Cardiac muscle cell (in vitro differentiated cells and primary cell): ENCODE measurements at regions not wholly inside any gene's neighbourhood (a gene's known extent, or its start where the extent isn't known, plus 50 kb on each side); places are given as distances from the start of the nearest gene placed in this dataset.
A peak's percentile ranks its signal among the peaks of the same experiment; 100 is the strongest.

ENCODE experiments used
- DNase-seq, 2 donors: peaks; one replicate each; pipeline versions ENCODE4 v3.0.0 to v3.0.0-alpha.2; 2010 to 2017; ENCODE audit warnings: low read depth in 1 of 2, low spot score in 1 of 2
- H3K27ac ChIP-seq: fragments of 200-600 bp; sonication (generic); 2 replicates; pipeline ENCODE4 v1.5.1; 2016
- H3K27me3 ChIP-seq: fragments of 200-600 bp; sonication (generic); 2 replicates; pipeline ENCODE4 v1.6.0; 2016; ENCODE audit warnings: control low read depth
- H3K36me3 ChIP-seq: fragments of 200-600 bp; sonication (generic); 2 replicates; pipeline ENCODE4 v1.5.1; 2016; ENCODE audit warnings: control low read depth
- H3K4me1 ChIP-seq: fragments of 200-600 bp; sonication (generic); 2 replicates; pipeline ENCODE4 v1.8.1; 2017; ENCODE audit warnings: low read depth, mild to moderate bottlenecking, mixed run types
- H3K4me3 ChIP-seq: fragments of 200-600 bp; sonication (generic); 2 replicates; pipeline ENCODE4 v1.5.1; 2016; ENCODE audit warnings: mild to moderate bottlenecking
- H3K9me3 ChIP-seq: fragments of 200-600 bp; sonication (generic); 2 replicates; pipeline ENCODE4 v1.5.1; 2017; ENCODE audit warnings: low read depth, mild to moderate bottlenecking, control low read depth
- TF ChIP-seq, protein P1 (sequence below): IDR thresholded peaks from 2 replicates; pipeline ENCODE4 v1.5.1; 2012; ENCODE audit warnings: low read depth, mild to moderate bottlenecking, low read length

DNA sequence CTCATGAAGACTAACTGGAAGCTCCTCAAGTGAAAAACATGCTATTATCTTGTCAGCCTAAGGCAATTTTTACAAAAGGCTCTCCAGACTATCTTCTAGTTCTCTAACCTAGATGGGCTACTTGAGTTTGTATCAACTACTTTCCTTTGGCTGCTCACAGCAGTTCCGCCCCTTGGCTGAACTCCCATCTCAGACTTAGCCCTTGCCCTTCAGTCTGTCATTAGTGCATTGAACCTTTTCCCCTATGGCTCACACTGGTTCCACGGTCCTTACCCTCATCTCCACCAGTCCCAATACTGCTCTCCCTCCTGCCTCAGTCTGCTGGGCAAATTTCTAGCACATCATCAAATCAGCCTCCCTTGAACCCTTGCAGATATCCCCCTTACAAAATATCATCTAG is 362.3 kb downstream of the PPP1R2C start:
- H3K27ac ChIP-seq = no peak overlapping the region
- H3K4me1 ChIP-seq = no peaks in the 10 kb centered on the region
- no peak overlapping the region for H3K4me3 ChIP-seq
- no peak for DNase-seq
- no peaks in the 10 kb centered on the region for H3K36me3 ChIP-seq
- TF ChIP-seq, protein P1, sequence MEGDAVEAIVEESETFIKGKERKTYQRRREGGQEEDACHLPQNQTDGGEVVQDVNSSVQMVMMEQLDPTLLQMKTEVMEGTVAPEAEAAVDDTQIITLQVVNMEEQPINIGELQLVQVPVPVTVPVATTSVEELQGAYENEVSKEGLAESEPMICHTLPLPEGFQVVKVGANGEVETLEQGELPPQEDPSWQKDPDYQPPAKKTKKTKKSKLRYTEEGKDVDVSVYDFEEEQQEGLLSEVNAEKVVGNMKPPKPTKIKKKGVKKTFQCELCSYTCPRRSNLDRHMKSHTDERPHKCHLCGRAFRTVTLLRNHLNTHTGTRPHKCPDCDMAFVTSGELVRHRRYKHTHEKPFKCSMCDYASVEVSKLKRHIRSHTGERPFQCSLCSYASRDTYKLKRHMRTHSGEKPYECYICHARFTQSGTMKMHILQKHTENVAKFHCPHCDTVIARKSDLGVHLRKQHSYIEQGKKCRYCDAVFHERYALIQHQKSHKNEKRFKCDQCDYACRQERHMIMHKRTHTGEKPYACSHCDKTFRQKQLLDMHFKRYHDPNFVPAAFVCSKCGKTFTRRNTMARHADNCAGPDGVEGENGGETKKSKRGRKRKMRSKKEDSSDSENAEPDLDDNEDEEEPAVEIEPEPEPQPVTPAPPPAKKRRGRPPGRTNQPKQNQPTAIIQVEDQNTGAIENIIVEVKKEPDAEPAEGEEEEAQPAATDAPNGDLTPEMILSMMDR = no peak
- no peaks in the 10 kb centered on the region for H3K27me3 ChIP-seq
- H3K9me3 ChIP-seq = no peaks in the 10 kb centered on the region

- Histone ChIP-seq H3K4me3 (no peak overlapping the region), H3K36me3 (no peaks in the 10 kb centered on the region), H3K27ac (no peak overlapping the region), H3K9me3 (no peaks in the 10 kb centered on the region), H3K4me1 (no peaks in the 10 kb centered on the region), H3K27me3 (no peaks in the 10 kb centered on the region)
- DNase-seq = no peak
- TF ChIP-seq, protein P1 = no peak
Observed at GRCh38 chrX:42414057-42414456, 363.9 kb downstream of the PPP1R2C start.

GRCh38 chrX:42399632-42400024 is 378.3 kb downstream of the PPP1R2C start:
- DNase-seq = no peak
- no peaks in the 10 kb centered on the region for H3K36me3 ChIP-seq
- H3K27ac ChIP-seq = no peak overlapping the region
- TF ChIP-seq, protein P1 = no peak
- no peaks in the 10 kb centered on the region for H3K4me1 ChIP-seq
- no peaks in the 10 kb centered on the region for H3K27me3 ChIP-seq
- H3K9me3 ChIP-seq = no peaks in the 10 kb centered on the region
- H3K4me3 ChIP-seq = no peak overlapping the region

- Histone ChIP-seq H3K4me1 (no peaks in the 10 kb centered on the region), H3K27ac (no peak overlapping the region), H3K36me3 (no peaks in the 10 kb centered on the region), H3K4me3 (no peak overlapping the region), H3K27me3 (no peaks in the 10 kb centered on the region), H3K9me3 (no peaks in the 10 kb centered on the region)
- peak in 1 of 2 donors; percentile 21 for DNase-seq
- TF ChIP-seq, protein P1 = no peak
Observed at GRCh38 chrX:42398967-42399631, 378.9 kb downstream of the PPP1R2C start.

GRCh38 chrX:42396136-42396535 is 381.8 kb downstream of the PPP1R2C start:
- Histone ChIP-seq H3K4me1 (no peaks in the 10 kb centered on the region), H3K36me3 (no peaks in the 10 kb centered on the region), H3K27me3 (no peaks in the 10 kb centered on the region), H3K4me3 (no peak overlapping the region), H3K9me3 (no peaks in the 10 kb centered on the region), H3K27ac (no peak overlapping the region)
- TF ChIP-seq, protein P1 = no peak
- DNase-seq = no peak
